Astrocyte (in vitro differentiated cells and primary cell): ENCODE measurements at regions not wholly inside any gene's neighbourhood (a gene's known extent, or its start where the extent isn't known, plus 50 kb on each side); places are given as distances from the start of the nearest gene placed in this dataset.

ENCODE experiments used
- DNase-seq: peaks from one replicate; pipeline ENCODE4 v3.0.0-alpha.2; 2010; ENCODE audit warnings: low read depth
- FAIRE-seq: peaks from 2 replicates; lab custom pipeline; 2011; peaks lifted over from hg19 to GRCh38; lab: Jason Lieb, UNC
- H2AFZ ChIP-seq: 2 replicates; pipeline ENCODE4 v1.6.0; 2012; ENCODE audit warnings: low read depth, low read length, inconsistent platforms
- H3K27ac ChIP-seq: 2 replicates; pipeline ENCODE4 v1.5.1; 2011; ENCODE audit warnings: low read depth, low read length, inconsistent platforms
- H3K27me3 ChIP-seq: 2 replicates; pipeline ENCODE4 v1.6.0; 2011; ENCODE audit warnings: low read length, inconsistent platforms; ENCODE audit not compliant: insufficient read depth
- H3K36me3 ChIP-seq: 2 replicates; pipeline ENCODE4 v1.5.1; 2011; ENCODE audit warnings: low read length, inconsistent platforms; ENCODE audit not compliant: insufficient read depth
- H3K4me1 ChIP-seq: 2 replicates; pipeline ENCODE4 v1.5.1; 2011; ENCODE audit warnings: low read length, inconsistent platforms; ENCODE audit not compliant: insufficient read depth
- H3K4me2 ChIP-seq: 2 replicates; pipeline ENCODE4 v1.6.0; 2012; ENCODE audit warnings: low read length, inconsistent platforms
- H3K4me3 ChIP-seq: 2 replicates; pipeline ENCODE4 v1.5.1; 2011; ENCODE audit warnings: low read depth, mild to moderate bottlenecking, low read length, inconsistent platforms; ENCODE audit not compliant: insufficient read depth
- H3K79me2 ChIP-seq: 2 replicates; pipeline ENCODE4 v1.6.0; 2012; ENCODE audit warnings: mild to moderate bottlenecking, low read length, inconsistent platforms; ENCODE audit not compliant: insufficient read depth
- H3K9ac ChIP-seq: 2 replicates; pipeline ENCODE4 v1.6.0; 2012; ENCODE audit warnings: mild to moderate bottlenecking, low read length, inconsistent platforms
- H3K9me3 ChIP-seq: 2 replicates; pipeline ENCODE4 v1.5.1; 2012; ENCODE audit warnings: low read depth, mild to moderate bottlenecking, low read length, inconsistent platforms; ENCODE audit not compliant: insufficient read depth
- H4K20me1 ChIP-seq: 2 replicates; pipeline ENCODE4 v1.6.0; 2012; ENCODE audit warnings: low read length, inconsistent platforms; ENCODE audit not compliant: insufficient read depth
- H3K27ac Mint-ChIP-seq: one replicate; pipeline ENCODE4 v1.8.0; 2021; ENCODE audit warnings: mild to moderate bottlenecking, mixed read lengths; ENCODE audit not compliant: unreplicated experiment
- H3K27me3 Mint-ChIP-seq: one replicate; pipeline ENCODE4 v1.8.0; 2021; ENCODE audit warnings: low read depth, mixed read lengths; ENCODE audit not compliant: unreplicated experiment
- H3K36me3 Mint-ChIP-seq: one replicate; pipeline ENCODE4 v1.8.0; 2021; ENCODE audit warnings: low read depth, mixed read lengths; ENCODE audit not compliant: unreplicated experiment
- H3K4me1 Mint-ChIP-seq: one replicate; pipeline ENCODE4 v1.8.0; 2021; ENCODE audit warnings: low read depth, mixed read lengths; ENCODE audit not compliant: unreplicated experiment
- H3K4me3 Mint-ChIP-seq: one replicate; pipeline ENCODE4 v1.8.0; 2021; ENCODE audit warnings: mild to moderate bottlenecking, moderate library complexity, mixed read lengths; ENCODE audit not compliant: unreplicated experiment
- H3K9me3 Mint-ChIP-seq: one replicate; pipeline ENCODE4 v1.8.0; 2021; ENCODE audit warnings: mild to moderate bottlenecking, mixed read lengths; ENCODE audit not compliant: unreplicated experiment
- CTCF ChIP-seq: IDR thresholded peaks from 2 replicates; pipeline ENCODE4 v1.5.1; 2011; ENCODE audit warnings: low read depth, mild to moderate bottlenecking, inconsistent platforms, low read length, moderate library complexity; ENCODE audit not compliant: insufficient read depth
- EZH2 ChIP-seq: IDR thresholded peaks from 2 replicates; pipeline ENCODE4 v1.6.1; 2012; ENCODE audit warnings: mild to moderate bottlenecking, low read length, inconsistent platforms; ENCODE audit not compliant: insufficient read depth

- no peaks in the 10 kb centered on the region for H3K4me1 ChIP-seq
- no peaks in the 10 kb centered on the region for H4K20me1 ChIP-seq
- no peaks in the 10 kb centered on the region for H3K9me3 Mint-ChIP-seq
- no peaks in the 10 kb centered on the region for H3K27me3 Mint-ChIP-seq
- no peak overlapping the region for H3K27ac ChIP-seq
- no peaks in the 10 kb centered on the region for H3K36me3 ChIP-seq
- FAIRE-seq, result no peak
- peak; percentile 81 for DNase-seq
- TF ChIP-seq EZH2, result no peak
- no peaks in the 10 kb centered on the region for H3K9me3 ChIP-seq
- H3K4me3 Mint-ChIP-seq, result no peak overlapping the region
- no peaks in the 10 kb centered on the region for H3K27me3 ChIP-seq
- H3K36me3 Mint-ChIP-seq, result no peaks in the 10 kb centered on the region
- no peaks in the 10 kb centered on the region for H3K4me1 Mint-ChIP-seq
- H3K27ac Mint-ChIP-seq, result no peak overlapping the region
- H3K79me2 ChIP-seq, result no peaks in the 10 kb centered on the region
- H3K9ac ChIP-seq, result no peak overlapping the region
- H2AFZ ChIP-seq, result no peak overlapping the region
- H3K4me3 ChIP-seq, result no peak overlapping the region
- no peak overlapping the region for H3K4me2 ChIP-seq
These were observed 412.4 kb upstream of the CBLB start for GRCh38 chr3:106281221-106281620.

- Mint-ChIP-seq H3K36me3 (no peaks in the 10 kb centered on the region), H3K27ac (no peak overlapping the region), H3K4me3 (no peak overlapping the region), H3K4me1 (no peaks in the 10 kb centered on the region), H3K27me3 (no peaks in the 10 kb centered on the region), H3K9me3 (no peaks in the 10 kb centered on the region)
- Histone ChIP-seq H3K9ac (no peak overlapping the region), H3K36me3 (no peaks in the 10 kb centered on the region), H4K20me1 (no peaks in the 10 kb centered on the region), H3K27me3 (no peaks in the 10 kb centered on the region), H3K79me2 (no peaks in the 10 kb centered on the region), H3K4me3 (no peak overlapping the region), H3K4me2 (no peak overlapping the region), H3K9me3 (no peaks in the 10 kb centered on the region), H2AFZ (no peak overlapping the region), H3K4me1 (no peaks in the 10 kb centered on the region), H3K27ac (no peak overlapping the region)
- DNase-seq (peak; percentile 51), FAIRE-seq (no peak)
- TF ChIP-seq EZH2 (no peak), CTCF (no peak)
These were observed 414.1 kb upstream of the CBLB start for GRCh38 chr3:106282943-106283342.

- H3K4me1 ChIP-seq, result no peaks in the 10 kb centered on the region
- no peak for TF ChIP-seq CTCF
- TF ChIP-seq EZH2, result no peak
- no peak for DNase-seq
- Mint-ChIP-seq H3K27ac (no peak overlapping the region), H3K9me3 (no peaks in the 10 kb centered on the region), H3K27me3 (no peaks in the 10 kb centered on the region), H3K36me3 (no peaks in the 10 kb centered on the region), H3K4me3 (no peak overlapping the region), H3K4me1 (no peaks in the 10 kb centered on the region)
- no peaks in the 10 kb centered on the region for H3K9me3 ChIP-seq
- H3K4me3 ChIP-seq, result no peak overlapping the region
- FAIRE-seq, result no peak
- no peak overlapping the region for H2AFZ ChIP-seq
- H3K27ac ChIP-seq, result no peak overlapping the region
- H3K27me3 ChIP-seq, result no peaks in the 10 kb centered on the region
- no peaks in the 10 kb centered on the region for H3K79me2 ChIP-seq
- no peak overlapping the region for H3K4me2 ChIP-seq
- no peaks in the 10 kb centered on the region for H3K36me3 ChIP-seq
- H4K20me1 ChIP-seq, result no peaks in the 10 kb centered on the region
- no peak overlapping the region for H3K9ac ChIP-seq
These were observed 420.0 kb upstream of the CBLB start for GRCh38 chr3:106288781-106289180.
